T47D (cell line): ENCODE measurements at regions not wholly inside any gene's neighbourhood (a gene's known extent, or its start where the extent isn't known, plus 50 kb on each side); places are given as distances from the start of the nearest gene placed in this dataset.
A peak's percentile ranks its signal among the peaks of the same experiment; 100 is the strongest.

ENCODE experiments used
- DNase-seq, 2 experiments: peaks; one replicate each; pipeline versions ENCODE4 v3.0.0 to v3.0.0-alpha.2; 2011 to 2012; ENCODE audit warnings: low read depth in 1 of 2, low spot score in 1 of 2
- JUND ChIP-seq: IDR thresholded peaks from 2 replicates; pipeline ENCODE4 v1.6.1; 2012; ENCODE audit warnings: low read depth
- in situ Hi-C: cut with HindIII; loops from 2 replicates; pipeline ENCODE4 v1.10.0; 2016; ENCODE audit warnings: low sequenced_read_pairs, low pct_unique_long_range_greater_than_20kb

- in situ Hi-C loops, result no loop called here
- TF ChIP-seq JUND, result no peak
- no peak for DNase-seq
Observed at GRCh38 chr4:130338851-130339250, 1242.9 kb downstream of the C4orf33 start.

GRCh38 chr4:130349745-130350144 is 1253.8 kb downstream of the C4orf33 start:
- DNase-seq, result no peak
- no peak for TF ChIP-seq JUND
- in situ Hi-C loops, result no loop called here

GRCh38 chr4:130356873-130357272 is 1260.9 kb downstream of the C4orf33 start:
- TF ChIP-seq JUND, result no peak
- in situ Hi-C loops, result no loop called here
- no peak for DNase-seq

GRCh38 chr4:130359542-130359941 is 1263.6 kb downstream of the C4orf33 start:
- in situ Hi-C loops, result no loop called here
- TF ChIP-seq JUND, result no peak
- DNase-seq, result peak in 1 of 2 experiments; percentile 23

DNA sequence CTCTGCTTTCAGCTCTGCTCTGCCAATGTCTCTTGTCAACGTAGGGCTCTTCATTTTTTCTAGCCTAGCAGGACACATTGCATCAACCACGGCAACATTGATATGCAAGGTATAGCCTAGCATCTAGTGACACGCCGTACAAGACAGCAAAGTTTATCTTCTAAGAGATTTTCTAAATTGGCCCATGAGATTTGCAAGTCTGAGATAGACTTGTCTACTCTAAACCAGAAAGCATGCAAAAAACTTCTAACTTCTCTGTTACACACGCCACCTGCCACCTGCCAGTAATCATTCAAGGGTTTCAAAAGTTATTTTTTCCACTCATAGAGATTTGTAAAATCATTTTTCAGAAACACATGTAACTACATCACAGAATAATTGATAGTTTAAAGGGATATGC is 1265.7 kb downstream of the C4orf33 start:
- DNase-seq, result no peak
- no peak for TF ChIP-seq JUND
- in situ Hi-C loops, result no loop called here

DNA sequence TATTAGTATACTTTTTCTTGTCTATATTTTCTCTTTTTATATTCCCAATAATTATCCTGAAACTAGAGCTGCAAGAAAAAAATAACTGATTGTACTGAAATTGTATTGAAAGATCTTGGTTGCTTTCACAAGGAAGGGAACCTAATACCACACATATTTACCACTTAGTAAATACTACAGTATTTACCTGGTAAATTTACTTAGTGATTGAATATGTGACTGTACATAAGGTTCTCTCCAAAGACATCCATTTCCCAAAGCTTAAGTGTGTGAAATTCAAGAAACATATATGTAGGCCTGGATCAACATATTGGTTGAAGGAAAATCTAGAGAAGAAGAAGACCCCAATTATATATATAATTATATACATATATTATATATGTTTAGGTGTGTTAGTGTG is 1272.7 kb downstream of the C4orf33 start:
- DNase-seq, result peak; percentile 4 to 54
- no peak for TF ChIP-seq JUND
- in situ Hi-C loops, result no loop called here

GRCh38 chr4:130393231-130393630 is 1297.3 kb downstream of the C4orf33 start:
- in situ Hi-C loops, result no loop called here
- no peak for TF ChIP-seq JUND
- no peak for DNase-seq

DNA sequence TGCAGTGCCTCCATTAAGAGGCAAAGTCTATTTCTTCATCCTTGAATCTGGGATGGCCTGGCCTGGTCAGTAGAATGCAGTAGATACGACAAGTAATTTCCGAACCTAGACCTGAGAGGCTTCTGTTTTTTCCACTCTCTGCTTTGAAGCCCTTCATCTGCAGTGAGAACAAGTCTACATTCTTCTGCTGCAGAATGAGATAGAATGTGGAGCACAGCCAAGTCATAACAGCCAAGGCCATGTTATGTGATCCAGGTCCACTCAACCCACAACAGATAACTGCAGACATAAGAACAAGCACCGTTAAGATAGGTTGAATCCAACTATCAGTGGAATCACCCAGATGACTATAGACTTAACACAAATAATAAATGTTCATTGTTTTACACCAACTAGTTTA is 1297.7 kb downstream of the C4orf33 start:
- TF ChIP-seq JUND, result no peak

DNA sequence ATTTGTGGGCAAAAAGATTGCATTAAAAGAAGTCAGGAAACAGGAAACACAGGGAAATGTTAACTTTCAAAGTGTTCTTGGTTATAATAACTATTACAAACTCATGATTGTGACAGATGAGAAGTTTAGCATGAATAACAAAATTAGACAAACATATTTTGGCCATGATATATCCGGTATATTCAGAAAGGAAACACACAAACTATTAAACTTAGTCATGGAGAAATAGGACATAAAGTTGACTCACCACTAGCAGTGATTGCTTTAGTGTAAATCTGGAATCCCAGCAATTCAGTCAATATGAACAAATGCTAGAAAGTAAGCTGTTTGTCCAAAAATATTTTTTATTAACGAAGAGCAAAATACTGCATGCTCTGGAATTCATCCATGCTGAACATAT is 1299.9 kb downstream of the C4orf33 start:
- no peak for TF ChIP-seq JUND
- in situ Hi-C loops, result no loop called here
- DNase-seq, result no peak

More for the DNA sequence above, 1297.7 kb downstream of the C4orf33 start:
- DNase-seq, result no peak
- in situ Hi-C loops, result no loop called here

GRCh38 chr4:130403221-130403620 is 1307.3 kb downstream of the C4orf33 start:
- in situ Hi-C loops, result no loop called here
- no peak for DNase-seq
- no peak for TF ChIP-seq JUND

DNA sequence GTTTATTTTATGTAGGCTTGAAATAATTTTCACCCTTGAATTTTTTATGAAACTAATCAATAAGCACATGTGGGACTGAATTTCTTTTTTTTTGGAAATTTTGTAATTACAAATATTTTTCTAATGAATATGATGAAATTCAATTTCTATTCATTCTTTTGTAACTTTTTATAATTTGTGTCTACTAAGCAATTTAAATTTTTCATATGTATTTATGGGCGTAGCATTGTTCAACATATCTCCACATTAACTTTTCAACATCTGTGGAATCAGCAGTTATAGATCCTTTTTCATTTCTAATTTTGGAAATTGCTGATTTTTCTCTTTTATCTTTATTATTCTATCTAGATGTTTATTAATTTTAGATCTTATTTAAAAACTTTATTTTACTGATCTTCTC is 1320.3 kb downstream of the C4orf33 start:
- in situ Hi-C loops, result no loop called here
- TF ChIP-seq JUND, result no peak

GRCh38 chr4:130419211-130419975 is 1323.4 kb downstream of the C4orf33 start:
- no peak for TF ChIP-seq JUND
- no peak for DNase-seq
- in situ Hi-C loops, result no loop called here

More for the DNA sequence above, 1320.3 kb downstream of the C4orf33 start:
- DNase-seq, result no peak

DNA sequence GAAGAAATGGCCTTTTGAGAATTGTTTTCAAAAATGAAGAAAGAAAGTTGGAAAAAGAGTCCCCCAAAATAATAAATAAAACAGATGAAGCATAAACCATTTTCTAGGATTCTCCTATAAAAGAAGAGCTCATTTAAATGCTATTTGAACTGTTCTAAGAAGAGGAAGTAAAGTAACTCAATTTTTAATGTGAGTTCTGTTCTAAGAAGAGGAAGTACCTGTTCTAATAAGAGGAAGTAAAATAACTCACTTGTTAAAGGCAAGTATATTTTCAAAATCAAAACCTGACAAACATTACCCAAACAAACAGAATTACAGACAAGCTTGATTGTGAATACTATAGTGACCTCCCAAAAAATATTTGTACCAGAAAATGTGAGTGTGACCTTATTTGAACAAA is 1326.3 kb downstream of the C4orf33 start:
- no peak for DNase-seq
- TF ChIP-seq JUND, result no peak
- in situ Hi-C loops, result no loop called here

GRCh38 chr4:130424211-130424610 is 1328.3 kb downstream of the C4orf33 start:
- in situ Hi-C loops, result no loop called here
- DNase-seq, result no peak
- no peak for TF ChIP-seq JUND
